Stimulated activated CD4-positive, alpha-beta T cell treated with anti-CD3 and anti-CD28 coated beads, Interleukin-12 subunit alpha, Interleukin-12 subunit beta, amount 100 ng/mL, for 48 hours (primary cell): ENCODE measurements at regions not wholly inside any gene's neighbourhood (a gene's known extent, or its start where the extent isn't known, plus 50 kb on each side); places are given as distances from the start of the nearest gene placed in this dataset.
A peak's percentile ranks its signal among the peaks of the same experiment; 100 is the strongest.

ENCODE experiments used
- DNase-seq, 3 donors: peaks; one replicate each; pipeline ENCODE4 v3.0.0-alpha.2; 2020; ENCODE audit warnings: low read depth in 2 of 3, low spot score in 1 of 3

- DNase-seq = no peak
Measured at GRCh38 chr13:78993792-78994191, 334.8 kb upstream of the OBI1 start.

GRCh38 chr13:78981913-78982312 lies 323.0 kb upstream of the OBI1 start:
- no peak for DNase-seq

- no peak for DNase-seq
Measured at GRCh38 chr13:78979349-78979748, 320.4 kb upstream of the OBI1 start.

GRCh38 chr13:78978381-78978998 lies 319.5 kb upstream of the OBI1 start:
- DNase-seq = peak in 2 of 3 donors; percentile 3 to 51

GRCh38 chr13:78977311-78977710 lies 318.4 kb upstream of the OBI1 start:
- no peak for DNase-seq

- no peak for DNase-seq
Measured at GRCh38 chr13:78976696-78977095, 317.7 kb upstream of the OBI1 start.

GRCh38 chr13:78972561-78972960 lies 313.6 kb upstream of the OBI1 start:
- DNase-seq = no peak

- DNase-seq = no peak
Measured at GRCh38 chr13:78971355-78972025, 312.5 kb upstream of the OBI1 start.

- DNase-seq = no peak
Measured at GRCh38 chr13:78960881-78961280, 301.9 kb upstream of the OBI1 start.

GRCh38 chr13:78958006-78958405 lies 299.1 kb upstream of the OBI1 start:
- no peak for DNase-seq

GRCh38 chr13:78940455-78941130 lies 281.6 kb upstream of the OBI1 start:
- no peak for DNase-seq

GRCh38 chr13:78934336-78934735 lies 275.4 kb upstream of the OBI1 start:
- no peak for DNase-seq

GRCh38 chr13:78915015-78915414 lies 256.1 kb upstream of the OBI1 start:
- no peak for DNase-seq

- no peak for DNase-seq
Measured at GRCh38 chr13:78913656-78914055, 254.7 kb upstream of the OBI1 start.

GRCh38 chr13:78910147-78910546 lies 251.2 kb upstream of the OBI1 start:
- no peak for DNase-seq

- DNase-seq = no peak
Measured at GRCh38 chr13:78909276-78909675, 250.3 kb upstream of the OBI1 start.

GRCh38 chr13:78907006-78907405 lies 248.1 kb upstream of the OBI1 start:
- no peak for DNase-seq

GRCh38 chr13:78897200-78897599 lies 238.2 kb upstream of the OBI1 start:
- DNase-seq = no peak

- no peak for DNase-seq
Measured at GRCh38 chr13:78884571-78884970, 225.6 kb upstream of the OBI1 start.

- DNase-seq = no peak
Measured at GRCh38 chr13:78881751-78882150, 222.8 kb upstream of the OBI1 start.

- no peak for DNase-seq
Measured at GRCh38 chr13:78881054-78881453, 222.1 kb upstream of the OBI1 start.

GRCh38 chr13:78876915-78877549 lies 218.1 kb upstream of the OBI1 start:
- no peak for DNase-seq
